GM21723 (cell line): ENCODE measurements at regions not wholly inside any gene's neighbourhood (a gene's known extent, or its start where the extent isn't known, plus 50 kb on each side); places are given as distances from the start of the nearest gene placed in this dataset.

Experiments used
- ATAC-seq: cut with Tn5 transposase; IDR thresholded peaks from one replicate; pipeline ENCODE4 v1.9.1; 2021; ENCODE audit warnings: mild to moderate bottlenecking, moderate library complexity; ENCODE audit not compliant: unreplicated experiment

DNA sequence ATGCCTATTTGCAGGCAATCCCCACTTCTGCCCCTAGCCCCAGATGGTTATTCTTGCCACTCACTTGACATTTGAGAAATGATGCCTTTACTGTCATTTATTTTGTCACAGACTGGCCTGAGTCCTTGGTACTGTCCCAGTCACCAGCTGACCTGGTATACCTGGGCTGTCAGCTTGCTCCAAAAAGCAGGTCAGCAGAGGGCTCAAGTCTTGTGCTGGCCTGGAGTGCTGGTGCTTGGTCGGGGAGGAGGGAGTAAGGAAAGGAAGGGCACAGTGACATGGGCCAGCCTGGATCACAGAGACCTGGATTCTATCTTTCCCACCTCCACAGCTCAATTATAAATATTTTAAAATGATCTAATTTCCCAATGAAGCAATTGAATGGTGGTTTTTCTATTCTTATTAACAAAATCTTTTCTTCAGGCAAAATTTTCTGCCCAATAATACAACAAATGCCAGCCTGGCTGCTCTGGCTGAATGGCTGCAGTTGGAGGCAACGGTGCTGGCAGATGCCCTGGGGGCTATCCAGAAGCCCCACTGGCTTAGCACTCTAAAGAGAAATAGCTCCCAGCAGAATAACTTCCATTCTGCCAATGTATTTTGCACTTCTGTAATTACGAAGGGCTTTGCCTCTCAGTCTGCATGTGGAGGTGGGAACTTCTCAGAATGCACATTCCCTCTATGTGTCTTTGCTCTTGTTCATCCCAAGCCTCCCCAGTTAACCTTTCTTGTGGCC, 160.6 kb downstream of the GADD45G start:
- no peak for ATAC-seq

- no peak for ATAC-seq
These were observed 162.2 kb downstream of the GADD45G start for GRCh38 chr9:89766991-89767390.

DNA sequence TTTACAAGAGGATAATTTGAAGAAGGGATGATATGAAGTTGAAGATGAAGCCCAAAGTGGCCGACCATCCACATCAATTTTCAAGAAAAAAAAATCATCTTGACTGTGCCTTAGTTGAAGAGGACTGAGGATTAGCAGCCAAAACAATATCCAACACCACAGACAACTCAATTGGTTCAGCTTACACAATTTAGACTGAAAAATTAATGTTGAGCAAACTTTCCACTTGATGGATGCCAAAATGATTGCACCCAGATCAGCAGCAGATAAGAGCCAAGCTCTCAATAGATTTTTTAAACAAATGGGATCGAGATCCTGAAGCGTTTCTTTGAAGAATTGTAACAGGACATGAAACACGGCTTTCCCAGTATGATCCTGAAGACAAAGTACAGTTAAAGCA, 163.2 kb downstream of the GADD45G start:
- ATAC-seq = no peak

GRCh38 chr9:89768650-89769071, 163.8 kb downstream of the GADD45G start:
- ATAC-seq = no peak

DNA sequence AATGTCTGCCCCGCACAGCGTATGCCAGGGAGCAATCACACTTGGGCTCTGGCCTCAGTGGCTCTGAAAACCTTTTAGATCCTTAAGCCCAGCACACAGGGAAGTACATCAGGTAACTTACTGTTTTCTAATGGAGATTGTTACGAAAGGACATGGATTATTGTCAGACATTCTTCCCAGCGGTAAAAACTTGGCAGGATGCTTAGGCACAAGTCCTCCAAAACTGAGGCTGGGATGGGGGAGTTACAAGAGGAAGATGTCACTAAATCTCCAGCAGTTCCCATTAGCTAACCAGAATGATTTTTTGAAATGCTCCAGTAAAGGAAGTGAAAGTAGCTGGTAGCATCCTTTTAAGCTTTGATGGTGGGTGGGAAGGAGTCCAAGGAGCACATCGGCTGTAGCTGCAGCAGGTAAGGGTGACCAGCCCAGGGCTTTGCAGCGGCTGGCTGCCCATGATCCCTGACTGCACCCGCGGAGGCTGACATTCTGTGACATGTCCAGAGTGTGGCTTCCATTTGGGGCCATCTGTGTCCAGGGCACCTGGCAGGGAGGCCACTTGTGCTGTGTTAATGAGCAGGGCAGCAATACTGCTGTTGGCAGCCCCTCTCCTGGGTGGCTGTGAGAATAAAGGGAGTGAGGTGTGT, 165.8 kb downstream of the GADD45G start:
- ATAC-seq = no peak

- no peak for ATAC-seq
These were observed 166.4 kb downstream of the GADD45G start for GRCh38 chr9:89771205-89771604.

DNA sequence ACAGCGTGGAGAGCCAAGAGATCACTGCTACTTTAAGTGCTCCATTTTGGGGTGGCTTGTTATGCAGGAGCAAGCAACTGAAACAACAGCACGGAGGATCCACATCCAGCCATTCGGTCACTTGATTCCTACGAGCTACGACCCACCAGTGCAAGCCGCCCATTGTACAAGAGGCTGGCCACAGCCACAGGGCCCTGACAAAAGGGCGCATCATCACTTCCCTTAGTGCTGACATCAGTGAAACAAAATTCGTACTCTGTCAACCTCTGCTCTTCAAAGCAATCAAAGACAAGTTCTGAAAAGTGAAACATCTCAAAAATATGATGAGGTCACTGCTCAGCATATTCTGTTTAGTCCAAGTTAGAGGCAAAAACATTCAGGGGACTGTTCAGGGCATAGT, 168.4 kb downstream of the GADD45G start:
- no peak for ATAC-seq

GRCh38 chr9:89774858-89775370, 170.1 kb downstream of the GADD45G start:
- no peak for ATAC-seq

- no peak for ATAC-seq
These were observed 170.8 kb downstream of the GADD45G start for GRCh38 chr9:89775641-89776040.

DNA sequence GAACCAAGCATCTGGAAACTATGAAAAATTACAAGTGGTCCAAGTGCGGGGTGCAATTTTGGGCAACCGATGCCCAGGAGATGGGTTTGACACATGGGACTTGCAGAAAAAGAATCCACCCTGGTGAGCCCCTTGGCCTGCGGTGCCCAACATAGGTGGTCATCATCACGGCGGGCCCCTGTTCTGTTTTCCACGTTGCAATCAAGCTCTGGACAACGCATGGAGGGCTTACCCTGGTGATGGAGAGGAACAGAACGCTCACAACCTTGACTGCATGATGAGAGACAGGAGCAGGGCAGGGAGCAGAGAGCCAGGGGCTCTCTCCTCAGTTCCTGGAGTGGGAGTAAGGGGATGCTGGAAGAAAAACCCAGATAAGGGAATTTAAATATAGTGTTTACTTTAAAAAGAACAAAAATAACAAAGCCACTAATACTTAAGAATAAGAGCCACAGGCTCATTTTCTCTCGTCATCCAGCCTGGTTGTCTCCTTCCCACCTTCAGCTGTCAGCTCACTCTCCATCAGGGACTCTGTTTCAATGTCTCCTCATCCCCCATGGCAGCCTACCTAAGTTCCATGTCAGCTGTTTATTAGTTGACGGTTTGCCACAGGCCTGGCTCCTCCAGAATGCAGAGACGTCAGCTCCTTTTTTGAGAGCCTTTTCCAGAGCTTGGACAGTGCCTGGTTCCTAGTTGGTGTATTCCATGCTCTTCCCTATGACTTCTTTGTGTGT, 172.1 kb downstream of the GADD45G start:
- ATAC-seq = no peak

- no peak for ATAC-seq
These were observed 172.7 kb downstream of the GADD45G start for GRCh38 chr9:89777544-89777943.

DNA sequence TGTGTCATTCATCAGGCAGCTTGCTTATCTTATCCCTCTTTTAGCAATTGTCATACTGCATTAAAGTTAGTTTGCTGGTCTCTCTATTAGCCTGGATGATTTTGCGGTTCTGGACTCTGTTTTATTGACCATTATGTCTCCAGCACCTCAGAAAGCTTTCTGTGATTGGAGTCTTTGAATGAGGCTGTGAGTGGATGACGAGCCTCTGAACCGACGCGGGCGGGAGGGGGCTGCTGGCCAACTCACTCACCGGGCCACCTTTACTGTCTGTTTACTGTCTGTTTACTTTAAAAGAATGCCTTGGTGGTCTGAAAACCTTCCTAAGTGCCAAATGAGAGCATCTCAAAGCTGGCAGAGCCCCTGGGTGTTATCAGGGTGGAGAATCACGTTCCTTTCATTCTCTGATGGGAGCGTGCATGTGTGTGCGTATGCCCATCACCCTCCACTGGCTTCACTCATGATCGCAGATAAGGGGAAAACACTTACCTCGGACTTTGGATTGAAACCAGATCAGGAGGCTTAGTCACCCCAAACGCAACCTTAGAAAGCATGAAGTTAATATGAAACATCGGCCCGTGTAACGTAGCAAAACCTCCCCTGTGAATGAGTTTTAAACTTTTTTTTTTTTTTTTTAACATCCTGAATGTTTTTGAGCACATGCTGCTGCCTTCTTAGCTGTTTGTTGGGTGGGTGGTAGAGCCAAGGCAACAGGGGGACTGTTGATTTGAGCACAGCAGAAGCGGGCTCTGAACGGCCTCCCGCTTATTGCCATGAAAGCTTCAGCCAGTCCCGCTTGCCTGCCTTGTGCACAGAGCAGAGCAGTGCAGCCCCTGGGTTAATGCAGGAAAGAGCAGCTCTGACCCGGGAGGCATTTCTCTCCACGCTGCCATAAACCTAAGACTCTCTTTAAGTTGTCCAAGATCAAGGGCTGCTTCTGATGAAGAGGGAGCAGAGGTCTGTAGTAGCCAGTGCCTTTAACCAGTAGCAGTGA, 173.6 kb downstream of the GADD45G start:
- no peak for ATAC-seq

DNA sequence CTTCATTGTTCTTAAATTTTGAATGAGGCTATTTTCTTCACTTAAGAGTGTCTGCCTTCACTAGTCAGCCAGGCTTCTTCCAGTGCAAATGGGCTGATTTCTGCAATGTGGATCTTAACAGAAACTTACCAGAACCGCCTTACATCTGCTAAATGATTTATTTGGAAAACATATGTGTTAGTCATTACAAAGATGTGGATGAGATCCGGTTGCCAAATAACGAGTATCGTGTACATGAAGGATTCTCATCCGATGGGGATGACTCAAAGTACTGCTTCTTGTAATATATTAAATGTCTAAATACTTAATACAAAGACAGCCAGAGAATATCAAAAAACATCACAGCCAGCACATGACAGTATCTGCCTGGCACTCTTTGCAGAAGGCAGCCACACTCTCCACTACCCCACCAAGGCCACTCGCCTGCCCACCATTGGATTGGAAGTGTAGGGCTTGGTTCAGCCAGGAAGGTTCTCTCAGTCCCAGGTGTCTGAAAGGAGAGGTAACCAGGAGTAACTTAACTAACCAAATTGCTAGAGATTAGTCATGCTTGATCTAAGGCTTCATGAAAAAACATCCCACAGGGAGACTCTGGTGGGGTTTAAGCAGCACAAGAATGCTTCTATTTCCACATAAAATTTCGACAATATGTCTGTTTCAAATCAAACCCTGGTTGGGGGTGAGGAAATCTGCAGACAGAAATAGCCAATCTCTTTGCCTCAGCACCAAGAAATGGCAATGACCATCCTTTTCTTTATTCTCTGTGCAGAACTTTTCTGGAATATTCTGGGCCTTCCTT, 174.8 kb downstream of the GADD45G start:
- no peak for ATAC-seq

- no peak for ATAC-seq
These were observed 176.1 kb downstream of the GADD45G start for GRCh38 chr9:89780959-89781358.

- ATAC-seq = no peak
These were observed 177.2 kb downstream of the GADD45G start for GRCh38 chr9:89781838-89782540.

DNA sequence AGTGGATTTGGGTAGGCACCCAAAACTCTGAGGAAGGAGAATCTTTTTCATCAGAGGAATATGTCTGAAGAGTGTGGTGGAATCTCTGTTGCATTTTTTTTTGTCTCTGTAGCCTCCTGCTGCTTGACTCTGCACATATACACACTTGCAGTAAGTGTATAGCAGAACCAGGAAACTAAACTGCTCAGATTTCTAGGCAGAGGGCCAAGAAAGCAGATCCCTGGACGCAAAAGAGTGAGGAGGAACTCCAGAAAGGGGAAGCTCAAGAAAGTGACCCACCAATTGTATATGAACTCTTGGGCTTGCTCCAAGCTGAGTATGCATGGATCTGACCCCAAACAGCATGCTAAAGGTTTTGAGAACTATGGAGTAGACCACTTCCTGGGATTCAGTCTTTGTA, 181.8 kb downstream of the GADD45G start:
- ATAC-seq = no peak

- ATAC-seq = no peak
These were observed 182.8 kb downstream of the GADD45G start for GRCh38 chr9:89787595-89787994.

- ATAC-seq = no peak
These were observed 183.6 kb downstream of the GADD45G start for GRCh38 chr9:89788434-89788833.

DNA sequence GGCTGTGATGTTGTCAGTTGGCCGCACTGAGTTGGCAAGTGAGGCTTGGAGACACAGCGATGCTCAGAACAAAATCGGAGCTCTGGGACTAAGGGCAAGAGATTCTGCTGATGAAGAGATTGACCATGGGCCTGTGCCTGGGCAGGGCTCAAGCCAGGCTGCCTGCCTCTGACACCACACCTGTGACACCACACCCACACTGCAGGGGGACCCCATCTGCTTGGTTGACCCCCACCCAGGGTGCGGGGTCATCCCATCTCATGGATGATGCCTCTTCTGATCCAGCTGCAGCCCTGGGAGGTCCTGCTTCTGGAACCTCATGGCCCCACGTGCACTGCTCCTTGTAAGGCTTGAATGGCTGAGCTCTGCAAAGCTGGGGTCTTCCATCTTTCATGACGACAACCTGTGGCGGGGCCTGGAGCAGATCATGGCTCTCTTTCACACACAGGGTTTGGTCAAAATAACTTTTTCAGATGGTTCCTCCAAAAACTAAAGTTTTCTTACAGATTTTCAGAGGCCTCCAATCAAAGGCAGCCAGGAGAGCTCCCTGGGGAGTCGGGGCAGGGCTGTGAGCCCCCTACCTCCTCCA, 185.2 kb downstream of the GADD45G start:
- ATAC-seq = no peak
